ENCODE measurements at regions not wholly inside any gene's neighbourhood (a gene's known extent, or its start where the extent isn't known, plus 50 kb on each side); places are given as distances from the start of the nearest gene placed in this dataset.
A peak's percentile ranks its signal among the peaks of the same experiment; 100 is the strongest.

DNA sequence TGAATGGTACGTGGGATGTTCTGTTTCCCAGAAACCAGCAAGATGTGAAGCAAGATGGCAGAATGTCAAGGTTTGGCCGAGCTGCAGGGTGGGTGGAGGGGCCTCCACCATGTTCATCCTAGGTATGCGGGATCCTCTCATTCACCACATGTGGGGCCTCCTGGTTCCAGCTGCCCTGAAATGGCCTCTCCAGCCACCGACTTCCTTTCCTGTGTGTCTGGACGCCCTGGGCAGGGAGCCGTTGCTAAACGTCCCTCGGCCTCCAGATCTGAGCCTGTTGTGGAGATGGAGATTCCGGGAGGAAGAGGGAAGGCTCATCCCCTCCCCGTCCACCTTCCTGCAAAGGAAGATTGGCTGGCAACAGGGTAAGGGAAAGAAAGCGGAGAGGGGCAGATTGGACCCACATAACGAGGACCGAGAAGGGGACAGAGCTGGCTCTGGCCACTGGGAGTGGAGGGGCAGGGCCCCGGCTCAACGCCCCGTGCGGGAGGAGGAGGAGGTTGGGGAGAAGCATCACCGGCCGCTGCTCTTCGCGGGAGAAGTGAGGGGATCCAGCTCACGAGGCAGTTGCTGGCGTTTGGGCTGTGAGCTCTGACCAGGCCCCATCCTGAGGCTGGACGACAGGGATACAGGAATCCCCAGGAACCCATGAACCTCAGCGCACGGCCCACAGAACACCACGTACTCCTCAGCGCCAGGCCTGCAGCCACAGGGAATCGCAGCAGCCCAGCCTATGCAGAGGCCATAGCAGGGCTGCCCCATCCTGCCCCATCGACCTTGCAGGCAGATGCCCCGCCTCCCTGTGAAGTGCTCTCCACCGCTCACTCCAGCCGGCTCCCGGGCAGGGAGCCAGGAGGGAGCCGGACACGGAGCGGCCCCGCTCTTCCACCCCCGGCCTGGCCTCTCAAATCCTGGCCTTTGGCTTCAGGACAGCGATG is 98.3 kb downstream of the FOXL3 start:
- CTCF ChIA-PET (ENCODE audit: partially characterized antibody), result no interaction called here
- Mint-ChIP-seq H3K36me3 (peaks cover 2 to 12% of the 10 kb centered on the region in 2 donors), H3K4me1 (peaks cover 0 to 4% (median under 1%) of the 10 kb centered on the region in 4 donors), H3K4me3 (no peak overlapping the region), H3K27me3 (no peaks in the 10 kb centered on the region), H3K9me3 (peaks cover 5 to 24% (median 14%) of the 10 kb centered on the region in 8 donors), H3K27ac (no peak overlapping the region)
- DNase-seq, result no peak
- intact Hi-C loops (cut with micrococcal nuclease), result no loop called here
- Histone ChIP-seq H3K36me3 (ENCODE audit: insufficient read depth, low read length) (no peaks in the 10 kb centered on the region), H3K9me3 (ENCODE audit: control insufficient read depth in 1 of 2, low read length in 2 of 2) (no peaks in the 10 kb centered on the region), H3K27me3 (ENCODE audit: insufficient read depth, low read length) (no peaks in the 10 kb centered on the region), H3K4me1 (ENCODE audit: insufficient read depth, low read length) (no peaks in the 10 kb centered on the region), H3K27ac (ENCODE audit: low read depth, low read length) (no peak overlapping the region), H3K4me3 (ENCODE audit: low read length in 2 of 2) (no peak overlapping the region)
- POLR2A ChIA-PET (ENCODE audit: partially characterized antibody), result no interaction called here

DNA sequence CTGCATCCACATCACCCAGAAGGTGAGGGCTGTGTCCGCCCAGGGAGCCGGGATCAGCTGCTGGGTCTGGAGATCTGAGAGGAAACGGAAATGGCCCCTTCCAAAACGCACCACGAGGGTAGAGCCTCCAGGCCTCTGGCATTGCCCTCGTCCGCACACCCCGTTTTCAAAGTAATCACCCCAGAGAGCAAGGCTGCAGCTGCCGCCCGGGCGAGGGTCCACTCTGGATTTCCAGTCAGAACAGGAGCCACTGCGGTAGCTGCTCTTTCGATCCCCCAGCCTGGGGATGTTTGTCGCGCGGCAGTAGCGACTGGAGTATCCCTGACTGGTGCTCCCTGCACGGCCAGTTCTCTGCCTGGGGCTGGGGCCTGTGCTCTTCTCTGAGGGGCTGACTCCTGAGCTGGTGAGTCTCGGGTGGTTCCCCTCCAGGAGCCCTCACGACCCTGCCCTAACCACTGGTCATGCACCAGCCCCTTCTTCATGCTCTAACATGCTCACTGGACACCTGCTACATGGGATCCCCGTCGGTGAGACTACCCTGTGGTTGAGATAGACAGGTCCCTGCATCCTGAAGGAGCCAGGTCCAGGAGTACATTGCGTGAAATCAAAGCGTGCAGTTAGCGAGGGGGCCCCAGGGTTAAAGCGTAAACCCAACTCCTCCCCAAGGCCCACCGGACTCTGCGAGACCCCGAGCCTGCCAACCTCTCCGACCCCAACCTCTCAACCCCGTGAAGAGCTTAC is 99.2 kb downstream of the FOXL3 start:
- Mint-ChIP-seq H3K4me3 (no peak overlapping the region), H3K4me1 (peaks cover 0 to 1% (median under 1%) of the 10 kb centered on the region in 4 donors), H3K27me3 (no peaks in the 10 kb centered on the region), H3K36me3 (peaks cover 2 to 4% of the 10 kb centered on the region in 2 donors), H3K27ac (peak overlapping the region in 2 of 7 donors; percentile 52 to 64), H3K9me3 (peaks cover 3 to 15% (median 7%) of the 10 kb centered on the region in 8 donors)
- DNase-seq, result no peak
- H3K27me3 ChIP-seq (ENCODE audit: insufficient read depth, low read length), result no peaks in the 10 kb centered on the region
- CTCF ChIA-PET (ENCODE audit: partially characterized antibody), result interaction anchor here (0.5 kb wide), 1 partner anchor 9 kb away, joined by 3 read pairs; no protein-coding TSS in a partner anchor
- no peaks in the 10 kb centered on the region for H3K36me3 ChIP-seq (ENCODE audit: insufficient read depth, low read length)
- H3K27ac ChIP-seq (ENCODE audit: low read depth, low read length), result no peak overlapping the region
- no peaks in the 10 kb centered on the region for H3K9me3 ChIP-seq (ENCODE audit: control insufficient read depth in 1 of 2, low read length in 2 of 2)
- POLR2A ChIA-PET (ENCODE audit: partially characterized antibody), result no interaction called here
- intact Hi-C loops (cut with micrococcal nuclease), result no loop called here
- H3K4me3 ChIP-seq (ENCODE audit: low read length in 2 of 2), result no peak overlapping the region
- no peaks in the 10 kb centered on the region for H3K4me1 ChIP-seq (ENCODE audit: insufficient read depth, low read length)

DNA sequence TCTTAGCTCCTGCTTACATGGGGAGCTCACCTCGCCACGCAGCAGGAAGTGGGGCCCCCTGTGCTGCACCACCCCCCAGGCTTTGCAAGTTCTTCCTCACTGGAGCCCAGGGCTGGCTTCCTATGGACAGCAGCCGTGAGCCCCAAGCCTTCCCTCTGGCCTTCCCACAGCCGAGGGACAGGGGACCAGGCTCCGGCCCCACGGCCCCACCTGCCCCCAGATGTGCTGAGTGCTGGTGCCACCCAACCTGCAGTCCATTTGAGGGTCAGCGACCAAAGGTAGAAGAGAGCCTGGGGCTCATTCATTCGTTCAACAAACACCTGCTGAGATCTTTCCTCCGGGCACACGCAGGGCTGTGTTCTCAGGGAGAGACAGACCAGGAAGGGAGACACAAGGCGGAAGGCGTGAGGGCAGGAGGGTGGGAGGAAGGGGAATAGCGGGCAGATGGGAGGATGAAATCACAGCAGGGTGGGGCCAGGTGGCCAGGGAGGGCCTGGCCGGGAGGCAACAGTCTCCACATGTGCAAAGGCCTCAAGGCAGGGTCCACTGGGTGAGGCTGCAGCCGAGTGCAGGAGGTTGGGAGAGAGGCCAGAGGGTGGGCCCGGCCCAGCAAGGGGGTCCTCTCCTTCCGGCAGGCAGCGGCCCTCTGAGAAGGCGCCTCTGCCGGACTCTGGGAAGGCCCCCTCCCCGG is 100.1 kb downstream of the FOXL3 start:
- no peak overlapping the region for H3K4me3 ChIP-seq (ENCODE audit: low read length in 2 of 2)
- DNase-seq, result no peak

DNA sequence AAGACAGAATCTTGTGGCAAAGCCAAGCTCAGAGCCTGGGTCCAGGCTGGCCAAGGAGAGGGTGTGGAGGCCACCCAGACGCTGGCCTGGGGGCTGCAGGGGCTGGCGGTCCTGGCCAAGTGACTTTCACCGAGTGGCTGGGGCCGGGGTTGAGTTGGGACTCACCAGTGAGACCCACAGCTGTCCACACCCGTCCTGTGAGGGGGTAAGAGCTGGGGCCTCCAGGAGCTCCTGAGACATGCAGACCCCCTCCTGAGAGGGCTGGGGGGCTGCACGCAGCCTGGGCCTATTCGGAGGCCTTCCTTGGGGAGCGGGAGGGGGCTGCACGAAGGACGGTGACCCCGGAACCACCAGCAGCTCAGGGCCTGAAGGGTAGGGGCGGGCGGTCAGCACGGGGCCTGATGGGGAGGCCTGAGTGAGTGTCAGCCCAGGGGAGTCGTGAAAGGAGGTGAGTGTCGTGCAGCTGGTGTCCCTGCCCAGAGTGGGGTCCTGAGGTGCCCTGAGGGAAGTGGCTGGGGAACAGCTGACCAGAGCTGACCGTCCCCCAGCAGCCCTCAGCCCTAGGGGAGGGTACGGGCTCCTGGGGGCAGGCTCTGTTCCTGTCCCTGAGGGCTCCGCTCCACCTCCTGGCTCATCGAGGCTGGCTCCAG is 100.9 kb downstream of the FOXL3 start:
- POLR2A ChIA-PET (ENCODE audit: partially characterized antibody), result no interaction called here
- intact Hi-C loops (cut with micrococcal nuclease), result no loop called here
- Mint-ChIP-seq H3K4me3 (no peak overlapping the region), H3K27me3 (peaks cover 0 to 1% of the 10 kb centered on the region in 2 donors), H3K27ac (no peak overlapping the region), H3K36me3 (peaks cover 2 to 3% of the 10 kb centered on the region in 2 donors), H3K4me1 (peaks cover 0 to 1% (median 0%) of the 10 kb centered on the region in 4 donors), H3K9me3 (peaks cover 3 to 19% (median 16%) of the 10 kb centered on the region in 8 donors)
- Histone ChIP-seq H3K27me3 (ENCODE audit: insufficient read depth, low read length) (no peaks in the 10 kb centered on the region), H3K4me1 (ENCODE audit: insufficient read depth, low read length) (no peaks in the 10 kb centered on the region), H3K4me3 (ENCODE audit: low read length in 2 of 2) (no peak overlapping the region), H3K27ac (ENCODE audit: low read depth, low read length) (no peak overlapping the region), H3K9me3 (ENCODE audit: control insufficient read depth in 1 of 2, low read length in 2 of 2) (peaks cover 6 to 8% of the 10 kb centered on the region in 2 donors), H3K36me3 (ENCODE audit: insufficient read depth, low read length) (no peaks in the 10 kb centered on the region)
- no peak for DNase-seq
- CTCF ChIA-PET (ENCODE audit: partially characterized antibody), result no interaction called here

More for the DNA sequence above, 100.1 kb downstream of the FOXL3 start:
- intact Hi-C loops (cut with micrococcal nuclease), result no loop called here
- Histone ChIP-seq H3K36me3 (ENCODE audit: insufficient read depth, low read length) (no peaks in the 10 kb centered on the region), H3K27ac (ENCODE audit: low read depth, low read length) (no peak overlapping the region), H3K27me3 (ENCODE audit: insufficient read depth, low read length) (no peaks in the 10 kb centered on the region), H3K4me1 (ENCODE audit: insufficient read depth, low read length) (no peaks in the 10 kb centered on the region), H3K9me3 (ENCODE audit: control insufficient read depth in 1 of 2, low read length in 2 of 2) (no peaks in the 10 kb centered on the region)
- Mint-ChIP-seq H3K9me3 (peaks cover 3 to 16% (median 8%) of the 10 kb centered on the region in 8 donors), H3K27me3 (no peaks in the 10 kb centered on the region), H3K27ac (no peak overlapping the region), H3K36me3 (peaks cover 0 to 2% of the 10 kb centered on the region in 2 donors), H3K4me1 (peaks cover 0 to 1% (median 0%) of the 10 kb centered on the region in 4 donors), H3K4me3 (peak overlapping the region in 1 of 8 donors; percentile 26)
- ChIA-PET POLR2A (ENCODE audit: partially characterized antibody) (no interaction called here), CTCF (ENCODE audit: partially characterized antibody) (no interaction called here)

DNA sequence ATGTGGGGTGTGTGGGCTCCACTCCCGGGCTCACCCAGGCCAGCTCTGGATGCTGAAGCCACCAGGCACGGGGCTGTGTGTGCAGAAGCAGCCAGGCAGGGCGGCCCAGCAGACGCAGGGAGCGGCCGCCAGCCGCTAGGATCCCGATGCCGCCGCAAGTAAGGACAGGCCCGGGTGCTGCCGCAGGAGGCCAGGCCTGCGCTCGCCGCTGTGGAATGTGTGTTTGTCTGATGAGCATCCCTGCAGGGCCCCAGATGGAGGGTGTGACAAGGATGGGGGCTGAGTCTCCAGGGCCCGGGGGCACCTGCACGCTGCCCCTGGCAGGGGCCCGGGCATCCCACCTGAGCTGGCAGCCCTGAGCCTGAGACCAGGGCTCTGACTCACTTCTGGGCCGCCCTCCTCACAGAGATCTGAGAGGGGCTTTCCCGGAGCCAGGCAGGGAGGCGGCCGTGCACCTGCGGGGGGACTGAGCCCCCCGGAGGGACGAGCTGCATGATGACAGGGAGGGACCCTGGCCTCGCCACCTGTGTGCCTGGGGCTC is 101.5 kb downstream of the FOXL3 start:
- intact Hi-C loops (cut with micrococcal nuclease), result no loop called here
- Histone ChIP-seq H3K4me1 (ENCODE audit: insufficient read depth, low read length) (no peaks in the 10 kb centered on the region), H3K27ac (ENCODE audit: low read depth, low read length) (no peak overlapping the region), H3K36me3 (ENCODE audit: insufficient read depth, low read length) (no peaks in the 10 kb centered on the region), H3K27me3 (ENCODE audit: insufficient read depth, low read length) (no peaks in the 10 kb centered on the region), H3K9me3 (ENCODE audit: control insufficient read depth in 1 of 2, low read length in 2 of 2) (peaks cover 9 to 11% of the 10 kb centered on the region in 2 donors), H3K4me3 (ENCODE audit: low read length in 2 of 2) (no peak overlapping the region)
- no peak for DNase-seq
- no peak overlapping the region for H3K27ac Mint-ChIP-seq
- CTCF ChIA-PET (ENCODE audit: partially characterized antibody), result no interaction called here
- no peak overlapping the region for H3K4me3 Mint-ChIP-seq
- peaks cover 0 to 1% of the 10 kb centered on the region in 2 donors for H3K27me3 Mint-ChIP-seq
- H3K4me1 Mint-ChIP-seq, result no peaks in the 10 kb centered on the region
- POLR2A ChIA-PET (ENCODE audit: partially characterized antibody), result no interaction called here
- H3K36me3 Mint-ChIP-seq, result peaks cover 2 to 8% of the 10 kb centered on the region in 2 donors
- peaks cover 3 to 24% (median 22%) of the 10 kb centered on the region in 8 donors for H3K9me3 Mint-ChIP-seq

DNA sequence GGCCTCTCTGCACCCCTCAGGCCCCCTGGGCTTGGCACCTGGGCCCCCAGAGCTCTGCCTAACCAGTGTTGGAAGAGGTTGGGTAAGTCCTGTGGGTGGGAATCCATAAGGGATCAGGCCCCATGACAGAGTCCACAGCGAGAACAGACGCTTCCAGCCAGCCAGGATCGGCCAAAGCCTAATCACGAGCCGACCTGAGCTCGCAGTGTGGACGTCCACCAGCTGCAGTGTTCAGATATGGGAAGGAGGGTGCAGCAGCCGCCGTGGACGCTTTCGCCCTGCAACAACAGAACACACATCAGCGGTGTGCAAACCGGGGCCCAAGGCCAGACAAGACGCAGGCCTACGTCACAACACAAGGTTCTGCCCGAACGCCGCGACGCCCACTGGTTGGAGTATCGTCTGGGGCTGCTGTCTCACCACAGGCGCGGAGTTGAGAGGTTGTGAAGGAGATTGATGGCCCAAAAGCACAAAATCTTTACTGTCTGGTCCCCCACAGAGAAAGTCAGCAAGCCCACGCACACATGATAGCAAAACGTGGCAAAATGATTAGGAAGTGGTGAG is 102.1 kb downstream of the FOXL3 start:
- intact Hi-C loops (cut with micrococcal nuclease), result no loop called here

More for the DNA sequence above, 102.1 kb downstream of the FOXL3 start:
- Mint-ChIP-seq H3K4me1 (no peaks in the 10 kb centered on the region), H3K36me3 (peaks cover 2 to 8% of the 10 kb centered on the region in 2 donors), H3K27me3 (peaks cover 0 to 1% of the 10 kb centered on the region in 2 donors), H3K4me3 (no peak overlapping the region), H3K9me3 (peaks cover 3 to 30% (median 28%) of the 10 kb centered on the region in 8 donors), H3K27ac (no peak overlapping the region)
- POLR2A ChIA-PET (ENCODE audit: partially characterized antibody), result no interaction called here
- Histone ChIP-seq H3K36me3 (ENCODE audit: insufficient read depth, low read length) (no peaks in the 10 kb centered on the region), H3K27me3 (ENCODE audit: insufficient read depth, low read length) (no peaks in the 10 kb centered on the region), H3K27ac (ENCODE audit: low read depth, low read length) (no peak overlapping the region), H3K4me3 (ENCODE audit: low read length in 2 of 2) (no peak overlapping the region), H3K4me1 (ENCODE audit: insufficient read depth, low read length) (no peaks in the 10 kb centered on the region), H3K9me3 (ENCODE audit: control insufficient read depth in 1 of 2, low read length in 2 of 2) (peaks cover 9 to 11% of the 10 kb centered on the region in 2 donors)
- CTCF ChIA-PET (ENCODE audit: partially characterized antibody), result no interaction called here
- DNase-seq, result no peak

Data from CD4-positive, alpha-beta memory T cell (primary cell).